ENCODE measurements at regions not wholly inside any gene's neighbourhood (a gene's known extent, or its start where the extent isn't known, plus 50 kb on each side); places are given as distances from the start of the nearest gene placed in this dataset.
"Not testable (repeated sequence)": the region's sequence is repeated elsewhere in the genome, so short reads cannot be mapped to it uniquely, and the experiment has no call there.

- H3K36me3 Mint-ChIP-seq (ENCODE audit: insufficient read depth in 2 of 2): no peaks in the 10 kb centered on the region
- H3K27me3 Mint-ChIP-seq (ENCODE audit: low read depth): no peaks in the 10 kb centered on the region
- H3K4me3 Mint-ChIP-seq: no peak overlapping the region
- no peak for DNase-seq
- H3K4me1 Mint-ChIP-seq (ENCODE audit: low read depth): no peaks in the 10 kb centered on the region
- peaks cover 0 to 1% of the 10 kb centered on the region in 2 donors for H3K9me3 Mint-ChIP-seq
- H3K27ac Mint-ChIP-seq: no peak overlapping the region
- ATAC-seq (replicated peaks in 1 of 2): no peak
These were observed 202.8 kb upstream of the TSC22D1 start for GRCh38 chr13:44778761-44779484.

GRCh38 chr13:44775290-44775689 is 199.2 kb upstream of the TSC22D1 start:
- not testable (repeated sequence) for H3K36me3 Mint-ChIP-seq (ENCODE audit: insufficient read depth in 2 of 2); H3K27ac Mint-ChIP-seq; DNase-seq; H3K4me3 Mint-ChIP-seq; ATAC-seq (replicated peaks in 1 of 2); H3K27me3 Mint-ChIP-seq (ENCODE audit: low read depth); H3K4me1 Mint-ChIP-seq (ENCODE audit: low read depth); H3K9me3 Mint-ChIP-seq

GRCh38 chr13:44770951-44771350 is 194.8 kb upstream of the TSC22D1 start:
- H3K36me3 Mint-ChIP-seq (ENCODE audit: insufficient read depth in 2 of 2): no peaks in the 10 kb centered on the region
- DNase-seq: no peak
- no peaks in the 10 kb centered on the region for H3K27me3 Mint-ChIP-seq (ENCODE audit: low read depth)
- ATAC-seq (replicated peaks in 1 of 2): no peak
- H3K9me3 Mint-ChIP-seq: no peaks in the 10 kb centered on the region
- H3K4me1 Mint-ChIP-seq (ENCODE audit: low read depth): peaks cover 23% of the 10 kb centered on the region
- H3K4me3 Mint-ChIP-seq: no peak overlapping the region
- H3K27ac Mint-ChIP-seq: no peak overlapping the region

- Mint-ChIP-seq H3K9me3 (no peaks in the 10 kb centered on the region), H3K36me3 (ENCODE audit: insufficient read depth in 2 of 2) (no peaks in the 10 kb centered on the region), H3K4me3 (peak overlapping the region in 1 of 2 donors; percentile 75), H3K4me1 (ENCODE audit: low read depth) (peaks cover 23% of the 10 kb centered on the region), H3K27ac (no peak overlapping the region), H3K27me3 (ENCODE audit: low read depth) (no peaks in the 10 kb centered on the region)
- ATAC-seq (replicated peaks in 1 of 2) (no peak), DNase-seq (no peak)
These were observed 193.6 kb upstream of the TSC22D1 start for GRCh38 chr13:44769686-44770085.

GRCh38 chr13:44768775-44769581 is 192.8 kb upstream of the TSC22D1 start:
- no peaks in the 10 kb centered on the region for H3K36me3 Mint-ChIP-seq (ENCODE audit: insufficient read depth in 2 of 2)
- H3K27ac Mint-ChIP-seq: peak overlapping the region; percentile 90
- DNase-seq (peak; percentile 21 to 53), ATAC-seq (replicated peaks in 1 of 2) (peak; percentile 63 to 77)
- H3K9me3 Mint-ChIP-seq: no peaks in the 10 kb centered on the region
- peak overlapping the region; percentile 43 to 75 for H3K4me3 Mint-ChIP-seq
- no peaks in the 10 kb centered on the region for H3K27me3 Mint-ChIP-seq (ENCODE audit: low read depth)
- peaks cover 23% of the 10 kb centered on the region for H3K4me1 Mint-ChIP-seq (ENCODE audit: low read depth)

- H3K4me1 Mint-ChIP-seq (ENCODE audit: low read depth): peaks cover 23% of the 10 kb centered on the region
- peak overlapping the region; percentile 43 to 75 for H3K4me3 Mint-ChIP-seq
- peak; percentile 55 to 63 for DNase-seq
- H3K27ac Mint-ChIP-seq: peak overlapping the region; percentile 90
- no peaks in the 10 kb centered on the region for H3K9me3 Mint-ChIP-seq
- peak; percentile 86 to 87 for ATAC-seq (replicated peaks in 1 of 2)
- no peaks in the 10 kb centered on the region for H3K36me3 Mint-ChIP-seq (ENCODE audit: insufficient read depth in 2 of 2)
- H3K27me3 Mint-ChIP-seq (ENCODE audit: low read depth): no peaks in the 10 kb centered on the region
These were observed 192.1 kb upstream of the TSC22D1 start for GRCh38 chr13:44768239-44768638.

GRCh38 chr13:44765001-44765471 is 188.9 kb upstream of the TSC22D1 start:
- peaks cover 23% of the 10 kb centered on the region for H3K4me1 Mint-ChIP-seq (ENCODE audit: low read depth)
- no peak overlapping the region for H3K27ac Mint-ChIP-seq
- no peak overlapping the region for H3K4me3 Mint-ChIP-seq

GRCh38 chr13:44764302-44764692 is 188.2 kb upstream of the TSC22D1 start:
- Mint-ChIP-seq H3K9me3 (peaks cover 0 to 1% of the 10 kb centered on the region in 2 donors), H3K4me3 (no peak overlapping the region), H3K36me3 (ENCODE audit: insufficient read depth in 2 of 2) (peaks cover 0 to 2% of the 10 kb centered on the region in 2 donors), H3K27me3 (ENCODE audit: low read depth) (no peaks in the 10 kb centered on the region), H3K27ac (no peak overlapping the region), H3K4me1 (ENCODE audit: low read depth) (peaks cover 26% of the 10 kb centered on the region)
- DNase-seq (no peak), ATAC-seq (replicated peaks in 1 of 2) (no peak)

More at GRCh38 chr13:44765001-44765471, 188.9 kb upstream of the TSC22D1 start:
- no peak for ATAC-seq (replicated peaks in 1 of 2)
- Mint-ChIP-seq H3K36me3 (ENCODE audit: insufficient read depth in 2 of 2) (peaks cover 0 to 2% of the 10 kb centered on the region in 2 donors), H3K27me3 (ENCODE audit: low read depth) (no peaks in the 10 kb centered on the region), H3K9me3 (peaks cover 0 to 1% of the 10 kb centered on the region in 2 donors)
- no peak for DNase-seq

GRCh38 chr13:44763615-44764301 is 187.6 kb upstream of the TSC22D1 start:
- Mint-ChIP-seq H3K36me3 (ENCODE audit: insufficient read depth in 2 of 2) (peaks cover 0 to 2% of the 10 kb centered on the region in 2 donors), H3K27ac (no peak overlapping the region), H3K27me3 (ENCODE audit: low read depth) (no peaks in the 10 kb centered on the region), H3K4me1 (ENCODE audit: low read depth) (peaks cover 26% of the 10 kb centered on the region), H3K4me3 (no peak overlapping the region), H3K9me3 (peaks cover 0 to 1% of the 10 kb centered on the region in 2 donors)
- DNase-seq (no peak), ATAC-seq (replicated peaks in 1 of 2) (no peak)

GRCh38 chr13:44762911-44763310 is 186.8 kb upstream of the TSC22D1 start:
- H3K4me3 Mint-ChIP-seq: no peak overlapping the region
- H3K36me3 Mint-ChIP-seq (ENCODE audit: insufficient read depth in 2 of 2): peaks cover 0 to 2% of the 10 kb centered on the region in 2 donors
- H3K4me1 Mint-ChIP-seq (ENCODE audit: low read depth): peaks cover 24% of the 10 kb centered on the region
- H3K27me3 Mint-ChIP-seq (ENCODE audit: low read depth): no peaks in the 10 kb centered on the region
- no peak for DNase-seq
- peaks cover 0 to 1% of the 10 kb centered on the region in 2 donors for H3K9me3 Mint-ChIP-seq
- ATAC-seq (replicated peaks in 1 of 2): no peak
- no peak overlapping the region for H3K27ac Mint-ChIP-seq

- ATAC-seq (replicated peaks in 1 of 2) (no peak), DNase-seq (no peak)
- H3K4me3 Mint-ChIP-seq: no peak overlapping the region
- H3K9me3 Mint-ChIP-seq: peaks cover 0 to 1% of the 10 kb centered on the region in 2 donors
- H3K27me3 Mint-ChIP-seq (ENCODE audit: low read depth): no peaks in the 10 kb centered on the region
- H3K4me1 Mint-ChIP-seq (ENCODE audit: low read depth): peaks cover 24% of the 10 kb centered on the region
- peaks cover 0 to 2% of the 10 kb centered on the region in 2 donors for H3K36me3 Mint-ChIP-seq (ENCODE audit: insufficient read depth in 2 of 2)
- H3K27ac Mint-ChIP-seq: no peak overlapping the region
These were observed 184.3 kb upstream of the TSC22D1 start for GRCh38 chr13:44760434-44760833.

- peaks cover 0 to 2% of the 10 kb centered on the region in 2 donors for H3K36me3 Mint-ChIP-seq (ENCODE audit: insufficient read depth in 2 of 2)
- H3K27me3 Mint-ChIP-seq (ENCODE audit: low read depth): no peaks in the 10 kb centered on the region
- peaks cover 0 to 1% of the 10 kb centered on the region in 2 donors for H3K9me3 Mint-ChIP-seq
- H3K4me3 Mint-ChIP-seq: no peak overlapping the region
- DNase-seq (no peak), ATAC-seq (replicated peaks in 1 of 2) (no peak)
- no peak overlapping the region for H3K27ac Mint-ChIP-seq
- H3K4me1 Mint-ChIP-seq (ENCODE audit: low read depth): peaks cover 24% of the 10 kb centered on the region
These were observed 183.5 kb upstream of the TSC22D1 start for GRCh38 chr13:44759384-44760360.
